Activated CD4-positive, alpha-beta T cell treated with anti-CD3 and anti-CD28 coated beads, Interleukin-2, Interleukin-6, amounts not matched to agents 100 ng/mL and 50 ng/mL, durations not matched to agents 16 hours and 8 hours (primary cell): ENCODE measurements at regions not wholly inside any gene's neighbourhood (a gene's known extent, or its start where the extent isn't known, plus 50 kb on each side); places are given as distances from the start of the nearest gene placed in this dataset.

Experiments
- DNase-seq: peaks from one replicate; pipeline ENCODE4 v3.0.0-alpha.2; 2020

DNA sequence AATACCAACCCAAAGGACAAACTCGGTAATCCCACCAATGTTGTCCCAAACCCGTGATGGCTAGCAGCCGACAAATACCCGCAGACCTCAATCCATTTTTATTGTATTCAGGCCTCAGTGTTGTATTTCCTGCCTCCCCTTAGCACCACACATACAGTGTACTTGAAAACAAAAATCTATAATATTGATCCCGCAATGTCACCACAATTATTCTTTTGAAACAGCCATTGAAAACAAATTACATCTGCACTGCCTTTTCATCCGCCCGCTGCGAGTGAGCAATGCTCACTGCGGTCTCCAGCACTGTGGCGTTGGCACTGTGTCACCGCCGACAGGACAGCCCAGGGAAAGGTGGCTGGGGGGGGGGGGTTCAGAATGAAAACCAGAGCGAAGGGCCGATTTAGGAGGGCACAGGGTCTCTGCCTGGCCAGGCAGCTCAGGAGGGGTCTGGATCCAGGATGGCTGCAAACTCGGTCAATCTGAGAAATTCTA lies 385.8 kb upstream of the ZNF507 start:
- no peak for DNase-seq

DNA sequence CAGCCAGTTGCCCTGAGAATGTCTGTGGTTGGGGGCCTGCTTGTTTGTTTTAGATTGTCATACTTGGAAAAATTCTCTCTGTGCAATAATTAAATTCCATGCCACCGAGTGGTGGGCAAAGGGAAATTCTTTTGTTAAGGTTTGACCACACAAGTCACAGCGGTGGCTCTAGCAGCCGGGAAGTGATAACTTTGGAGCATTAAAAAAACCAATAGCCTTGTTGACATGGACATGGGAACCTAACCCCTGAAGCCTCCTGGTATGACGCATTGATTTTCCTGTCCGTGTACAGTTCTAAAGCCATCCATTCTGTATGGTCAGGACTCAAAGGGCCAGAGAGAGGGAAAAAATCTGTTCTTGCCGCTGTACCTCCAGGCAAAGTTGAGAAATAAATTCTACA lies 384.9 kb upstream of the ZNF507 start:
- DNase-seq, result no peak

DNA sequence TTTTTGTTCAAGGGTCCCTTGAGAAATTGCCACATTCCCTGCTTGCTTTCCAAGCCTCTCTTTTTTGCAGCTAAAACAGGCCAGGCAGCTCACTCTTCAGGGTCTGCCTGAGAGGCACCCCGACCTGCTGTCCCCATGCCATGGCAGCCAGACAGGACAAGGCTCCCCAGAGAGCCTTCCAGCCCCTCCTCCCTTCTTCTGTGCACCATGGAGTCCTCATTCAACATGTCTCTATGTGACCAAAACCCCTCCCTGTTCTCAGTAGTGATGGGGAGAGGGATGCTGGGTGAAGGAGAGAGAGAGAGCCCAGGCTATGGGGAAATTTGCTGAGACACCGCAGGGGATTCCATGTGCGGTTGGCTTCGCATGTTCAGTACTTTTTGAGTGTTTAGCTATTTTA lies 384.2 kb upstream of the ZNF507 start:
- DNase-seq, result no peak

DNA sequence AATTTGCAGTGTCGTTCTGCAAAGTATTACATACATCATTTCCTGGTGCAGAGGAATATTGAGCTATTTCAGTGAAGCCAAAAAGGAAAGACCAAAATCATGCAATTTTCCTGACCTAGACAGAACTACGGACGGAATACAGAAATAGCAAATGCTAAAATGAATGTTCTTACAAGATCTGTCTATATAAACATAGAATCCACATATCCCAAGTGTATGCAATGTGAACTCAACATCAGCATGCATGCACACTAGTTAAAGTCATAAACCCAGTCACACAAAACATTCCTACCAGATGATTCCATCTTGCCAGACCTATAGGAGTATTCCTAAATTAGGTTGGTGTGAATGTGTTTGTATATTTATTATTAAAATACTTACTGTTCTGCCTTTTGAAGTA lies 383.7 kb upstream of the ZNF507 start:
- DNase-seq, result no peak

DNA sequence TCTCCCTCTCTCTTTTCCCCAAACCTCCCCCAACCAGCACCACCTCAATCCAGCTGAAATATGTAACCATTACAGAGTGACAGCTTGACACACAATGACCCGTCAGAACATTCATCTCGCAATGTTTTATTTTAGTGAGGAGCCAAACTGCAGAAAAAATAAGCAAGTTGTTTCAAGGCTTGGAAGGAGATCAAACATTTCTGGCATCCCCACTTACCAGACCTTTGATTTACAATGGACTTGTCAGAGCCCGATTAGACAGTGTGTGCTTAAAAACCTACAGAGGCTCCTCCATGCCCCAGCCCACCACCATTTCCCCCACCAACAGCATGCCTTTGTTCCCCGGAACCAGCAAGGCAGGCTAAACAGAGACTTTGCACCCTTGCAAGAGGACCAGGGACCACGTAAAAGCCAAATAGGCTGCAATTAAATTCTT lies 382.8 kb upstream of the ZNF507 start:
- DNase-seq, result no peak

DNA sequence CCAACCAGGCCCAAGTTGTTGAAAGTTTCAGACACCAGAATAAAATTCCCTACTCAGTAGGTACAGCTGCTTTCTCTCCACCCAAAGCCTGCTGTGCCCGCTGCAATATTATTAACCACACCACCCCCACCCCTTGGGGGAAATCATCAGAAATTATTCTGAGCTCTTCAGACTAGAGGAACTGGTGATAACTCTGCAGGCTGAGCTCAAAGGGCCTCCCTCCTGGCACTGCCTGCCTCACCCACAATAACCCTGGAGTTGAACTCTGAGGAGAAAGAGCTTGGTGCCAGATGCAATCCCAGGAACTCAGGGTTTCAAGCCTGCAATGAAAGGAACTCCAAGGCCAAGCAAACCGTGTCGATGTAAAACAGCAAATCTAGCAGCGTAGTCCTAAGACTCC lies 381.7 kb upstream of the ZNF507 start:
- no peak for DNase-seq

DNA sequence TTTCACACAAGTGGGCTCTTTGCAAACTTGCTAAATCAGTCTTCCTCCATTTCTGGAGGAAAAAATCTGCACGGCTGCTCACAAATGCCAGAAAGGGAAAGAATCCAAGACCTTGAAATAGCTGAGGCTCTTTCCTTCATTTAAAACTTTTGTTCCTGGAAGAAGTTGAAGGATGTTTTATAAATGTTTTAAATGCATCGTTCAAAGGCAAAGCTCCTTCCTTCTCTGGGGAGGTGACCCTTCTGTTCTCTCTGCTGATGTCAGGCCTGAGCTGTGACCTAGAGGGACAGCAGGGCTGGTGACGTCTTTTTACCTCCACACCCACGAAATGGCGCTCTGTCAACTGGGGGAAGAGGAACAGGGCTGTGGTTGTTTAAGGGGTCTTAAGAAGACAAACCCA lies 376.4 kb upstream of the ZNF507 start:
- DNase-seq, result no peak

DNA sequence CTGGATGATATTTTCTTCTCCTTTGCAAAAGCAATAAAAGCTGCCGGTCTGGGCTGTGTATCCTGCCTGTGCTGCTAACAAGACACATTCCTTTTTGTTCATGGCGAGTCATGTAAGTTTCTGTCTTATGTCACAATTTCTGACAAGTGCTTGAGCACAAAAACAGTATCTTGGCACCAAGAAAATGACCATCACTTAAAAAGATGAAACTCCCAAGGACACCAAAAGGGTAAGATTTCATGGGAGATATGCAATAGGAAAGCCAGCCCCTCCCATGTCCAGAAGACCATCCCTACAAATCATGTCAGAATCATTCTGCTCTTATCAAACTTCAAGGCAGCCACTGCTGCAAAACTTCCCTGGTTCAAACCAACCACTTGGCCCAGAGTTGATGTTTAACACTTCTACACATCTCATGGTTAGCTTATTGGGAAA lies 375.4 kb upstream of the ZNF507 start:
- no peak for DNase-seq

DNA sequence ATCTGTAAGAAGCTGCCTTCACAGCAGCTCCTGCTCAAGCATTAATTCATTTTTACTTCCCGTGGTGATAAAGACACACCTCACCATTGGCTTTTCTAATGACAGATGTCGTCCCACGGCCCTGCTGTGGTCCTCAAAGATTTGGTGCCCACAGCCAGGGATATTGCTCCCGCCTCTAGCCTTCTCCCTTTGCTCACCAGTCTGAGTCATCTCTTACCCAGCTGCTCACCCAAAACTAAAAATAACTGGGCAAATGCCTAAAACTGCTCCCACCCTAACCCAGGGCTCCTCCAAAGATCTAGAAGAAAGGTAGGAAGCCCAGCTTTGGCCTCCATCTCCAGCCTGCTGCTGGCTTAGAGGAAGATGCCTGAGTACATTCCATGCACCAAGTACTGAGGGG lies 371.1 kb upstream of the ZNF507 start:
- no peak for DNase-seq

DNA sequence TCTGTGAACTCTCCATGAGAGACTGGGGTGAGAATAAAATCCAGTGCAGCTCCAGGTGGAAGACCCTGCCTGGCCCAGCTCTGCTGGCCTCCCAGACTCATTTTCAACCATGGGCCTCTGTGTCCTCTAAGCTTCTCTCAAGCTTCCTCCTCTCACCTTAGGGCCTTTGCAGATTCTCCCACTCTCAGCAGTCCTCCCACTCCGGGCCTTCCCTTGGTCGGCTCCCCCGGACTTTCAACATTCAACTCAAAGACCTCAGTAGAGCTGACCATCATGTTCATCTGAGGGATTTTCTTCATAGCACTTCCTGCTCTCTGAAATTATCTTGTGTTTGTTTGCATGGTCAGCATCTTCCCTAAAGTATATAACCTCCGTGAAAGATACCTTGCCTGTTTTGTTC lies 370.5 kb upstream of the ZNF507 start:
- DNase-seq, result no peak

DNA sequence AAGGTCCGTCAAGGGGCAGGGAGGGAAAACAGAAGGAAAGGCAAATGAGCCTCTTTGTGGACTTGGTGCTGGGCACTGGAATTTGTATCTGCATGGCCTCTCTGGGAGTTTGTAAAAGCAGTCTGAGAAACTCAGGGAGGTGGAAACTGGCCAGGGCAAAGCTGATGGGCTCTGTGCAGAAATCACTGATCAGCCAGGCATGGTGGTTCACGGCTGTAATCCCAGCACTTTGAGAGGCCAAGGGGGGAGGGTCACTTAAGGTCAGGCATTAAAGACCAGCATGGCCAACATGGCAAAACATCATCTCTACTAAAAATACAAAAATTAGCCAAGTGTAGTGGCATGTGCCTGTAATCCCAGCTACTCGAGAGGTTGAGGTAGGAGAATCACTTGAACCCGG lies 369.9 kb upstream of the ZNF507 start:
- DNase-seq, result no peak

DNA sequence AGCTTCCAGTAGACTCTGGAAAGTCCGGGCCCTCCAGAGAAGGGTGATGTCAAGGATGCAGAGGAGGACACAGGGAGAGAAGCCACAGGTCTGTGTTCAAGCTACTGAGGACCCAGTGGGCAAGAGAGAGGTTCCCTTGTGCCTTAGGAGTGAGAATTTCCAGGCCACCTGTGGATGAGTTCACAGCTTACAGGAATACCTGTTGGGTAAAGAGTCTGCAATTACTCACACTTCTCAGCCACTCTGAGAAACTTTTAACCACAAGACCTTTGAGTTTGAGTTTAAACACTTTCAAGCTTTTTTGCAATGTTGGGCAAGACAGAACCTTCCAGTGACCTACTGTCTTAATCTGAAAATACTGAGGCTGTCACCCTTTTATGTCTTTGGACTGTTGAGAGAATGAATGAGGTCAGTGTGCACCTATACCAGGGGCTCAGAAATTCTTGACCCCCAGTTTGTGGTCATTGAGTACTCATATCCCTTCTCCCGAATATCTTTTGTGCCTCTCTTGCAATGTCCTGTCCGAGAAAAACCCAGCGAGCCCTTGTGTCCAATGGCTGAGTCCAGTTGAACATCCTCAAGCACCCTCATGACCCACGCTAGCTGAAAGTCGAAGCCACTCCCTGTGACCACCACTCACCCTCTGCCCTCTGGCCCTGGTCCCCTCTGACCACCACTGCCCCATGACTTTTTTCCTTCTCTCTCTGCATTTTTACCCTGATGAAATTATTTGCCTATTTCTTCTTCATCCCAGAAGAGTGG lies 368.5 kb upstream of the ZNF507 start:
- DNase-seq, result no peak

DNA sequence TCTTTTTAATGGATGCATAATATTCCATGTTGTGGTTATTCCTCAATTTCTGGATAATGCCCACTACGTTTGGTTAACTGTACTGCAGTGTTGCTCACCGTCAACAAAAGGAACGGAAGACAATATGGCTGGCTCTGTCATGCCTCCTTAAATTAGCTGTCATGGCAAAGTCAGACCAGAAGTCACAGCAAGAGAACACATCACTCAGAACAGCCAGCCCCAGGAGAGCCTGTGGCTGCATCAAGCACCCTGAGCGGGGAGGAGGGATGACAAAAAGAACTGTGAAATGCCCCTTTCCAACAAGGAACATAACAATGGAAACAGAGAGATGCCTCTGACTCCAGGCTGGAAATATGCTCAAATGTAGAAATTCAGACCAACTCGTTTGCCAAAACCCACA lies 366.0 kb upstream of the ZNF507 start:
- no peak for DNase-seq

DNA sequence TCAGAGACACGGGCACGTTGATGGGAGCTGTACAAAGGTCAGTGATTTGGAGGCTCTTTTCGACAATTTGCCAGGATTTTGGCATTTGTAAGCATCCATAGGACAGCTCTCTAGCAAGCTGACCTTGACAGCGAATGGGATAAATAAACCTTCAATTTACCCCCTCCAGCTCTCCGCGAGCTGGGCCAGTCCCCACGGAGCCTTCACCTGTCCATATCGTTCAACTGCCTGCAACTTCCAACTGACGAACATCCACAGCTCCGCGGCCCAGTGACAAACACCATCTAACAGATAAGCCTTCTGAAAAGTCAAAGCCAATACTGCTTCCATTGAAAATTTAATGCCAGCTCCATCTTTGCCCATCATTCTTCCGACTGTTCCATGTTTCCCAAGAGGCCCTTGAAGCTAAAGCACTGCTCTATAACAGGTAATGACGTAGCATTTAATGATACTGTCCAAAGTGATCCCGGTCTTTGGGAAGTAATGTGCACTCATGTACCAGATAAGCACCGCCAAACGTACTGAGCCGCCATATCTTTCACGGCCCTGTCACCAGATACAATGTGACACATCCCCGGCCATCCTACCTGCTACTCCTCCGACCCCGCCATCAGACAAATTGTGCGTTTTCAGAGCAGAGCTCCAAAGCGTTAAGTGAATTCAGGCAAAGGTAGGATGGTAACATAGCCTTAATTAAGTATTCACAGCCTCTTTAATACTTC lies 365.3 kb upstream of the ZNF507 start:
- DNase-seq, result no peak

DNA sequence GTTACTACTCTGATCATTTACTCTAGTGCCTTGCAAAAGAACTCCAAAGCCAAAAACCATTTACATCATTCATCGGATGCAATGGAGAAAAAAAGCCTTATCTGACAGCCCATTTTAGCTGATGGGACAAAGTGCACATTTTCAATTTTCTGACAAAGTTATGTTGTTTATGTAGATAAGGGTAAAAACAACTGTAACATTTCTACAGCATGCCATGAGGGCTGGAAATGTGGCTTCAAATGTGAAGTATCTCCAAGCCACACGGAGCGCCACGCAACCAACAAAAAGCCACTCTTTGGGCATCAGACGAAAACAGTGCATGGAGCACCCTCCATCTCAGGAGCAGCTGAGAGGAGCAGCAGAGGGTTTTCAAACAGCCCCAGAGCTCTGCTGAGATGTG lies 364.6 kb upstream of the ZNF507 start:
- DNase-seq, result no peak

DNA sequence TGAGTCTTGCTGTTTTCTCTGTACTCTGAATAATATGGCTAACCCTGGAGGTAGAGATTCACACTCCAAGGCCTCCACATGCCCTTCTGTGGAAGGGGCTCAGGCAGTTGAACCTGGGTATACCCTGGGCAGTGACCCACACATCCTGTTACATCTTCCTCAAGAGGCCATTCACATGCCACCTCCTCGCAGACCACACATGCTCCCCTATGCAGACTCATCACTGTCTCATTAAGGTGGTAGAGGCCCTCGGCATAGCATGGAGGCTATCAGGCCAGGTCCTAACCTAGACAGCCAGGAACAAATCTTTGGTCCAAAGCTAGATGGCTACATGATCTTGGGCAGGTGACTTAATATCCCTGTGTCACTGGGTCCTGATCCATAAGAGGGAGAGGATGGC lies 363.9 kb upstream of the ZNF507 start:
- no peak for DNase-seq

DNA sequence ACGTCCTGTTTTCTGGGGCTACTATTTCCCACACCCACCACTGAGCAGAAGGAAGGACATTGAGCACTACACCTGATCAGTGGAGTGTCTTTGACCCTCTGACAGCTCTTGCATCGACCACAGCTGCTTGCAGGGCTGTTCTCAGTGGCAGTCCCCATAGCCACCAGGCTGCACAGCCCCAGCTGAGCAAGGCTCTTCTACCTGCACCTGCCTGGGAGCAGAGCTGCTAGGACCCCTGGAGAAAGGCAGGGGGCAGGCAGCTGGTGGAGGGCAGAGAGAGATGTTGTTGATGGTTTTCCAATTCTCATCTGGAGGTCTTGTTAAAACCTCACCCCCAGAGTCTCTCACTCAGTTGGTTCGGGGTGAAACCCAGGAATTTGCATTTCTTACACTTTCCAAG lies 361.8 kb upstream of the ZNF507 start:
- DNase-seq, result no peak

DNA sequence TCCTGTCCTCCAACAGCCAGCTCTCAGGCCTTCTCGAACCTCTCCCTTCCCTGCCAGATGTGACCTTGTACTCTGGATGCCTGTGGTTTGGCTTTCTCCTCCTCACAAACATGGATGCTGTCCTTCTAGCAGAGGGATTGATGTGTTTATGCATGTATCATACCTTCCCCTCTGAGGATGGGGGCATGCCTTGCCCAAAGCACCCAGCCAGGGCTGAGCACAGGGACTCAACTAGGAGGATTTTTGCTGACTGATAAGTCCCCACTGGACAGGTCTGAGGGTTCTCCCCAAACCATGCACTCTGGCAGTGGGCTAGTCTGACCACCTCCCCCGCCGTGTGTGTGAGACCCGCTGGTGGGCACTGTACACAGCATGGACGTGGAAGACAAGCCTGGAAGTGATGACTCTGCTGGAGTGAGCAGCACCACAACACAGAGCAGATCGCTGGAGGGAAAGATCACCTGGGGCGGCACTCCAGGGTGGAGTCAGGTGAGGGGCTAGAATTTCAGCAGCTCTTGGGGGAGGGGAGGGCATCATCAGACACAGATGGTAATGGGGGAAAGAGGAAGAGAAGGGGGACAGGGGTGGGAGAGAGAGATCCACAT lies 360.3 kb upstream of the ZNF507 start:
- no peak for DNase-seq

DNA sequence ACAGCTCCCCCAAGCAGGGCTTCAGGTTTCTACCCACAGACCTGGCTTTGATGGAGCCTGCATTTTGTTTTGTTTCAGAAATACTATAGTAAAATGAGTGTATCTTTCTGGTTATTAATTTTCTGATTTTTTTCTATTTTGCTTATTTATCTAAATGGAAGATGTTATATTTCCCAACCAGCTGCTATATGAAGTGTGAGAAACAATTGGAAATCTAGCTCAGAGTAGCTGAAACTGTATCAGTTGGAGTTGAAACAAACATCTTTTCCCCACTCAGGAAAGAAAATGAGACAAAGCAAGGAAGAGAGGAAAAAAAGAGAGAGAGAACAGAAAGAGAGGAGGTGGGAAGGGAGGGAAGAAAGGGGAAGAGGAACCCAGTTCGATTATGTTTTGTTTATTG lies 358.5 kb upstream of the ZNF507 start:
- no peak for DNase-seq

DNA sequence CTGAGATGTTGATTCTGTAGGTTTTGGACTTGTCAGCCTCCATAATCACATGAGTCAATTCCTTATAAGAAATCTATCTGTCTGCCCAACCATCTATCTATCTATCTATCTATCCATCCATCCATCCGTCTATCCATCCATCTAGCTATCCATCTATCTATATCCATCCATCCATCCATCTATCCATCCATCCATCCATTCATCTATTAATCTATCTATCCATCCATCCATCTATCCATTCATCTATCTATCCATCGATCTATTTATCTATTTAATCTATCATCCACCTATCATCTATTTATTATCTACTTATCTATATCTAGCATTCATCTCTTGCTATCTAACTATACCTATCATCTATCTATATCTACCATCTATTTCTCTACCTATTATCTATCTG lies 357.2 kb upstream of the ZNF507 start:
- no peak for DNase-seq

DNA sequence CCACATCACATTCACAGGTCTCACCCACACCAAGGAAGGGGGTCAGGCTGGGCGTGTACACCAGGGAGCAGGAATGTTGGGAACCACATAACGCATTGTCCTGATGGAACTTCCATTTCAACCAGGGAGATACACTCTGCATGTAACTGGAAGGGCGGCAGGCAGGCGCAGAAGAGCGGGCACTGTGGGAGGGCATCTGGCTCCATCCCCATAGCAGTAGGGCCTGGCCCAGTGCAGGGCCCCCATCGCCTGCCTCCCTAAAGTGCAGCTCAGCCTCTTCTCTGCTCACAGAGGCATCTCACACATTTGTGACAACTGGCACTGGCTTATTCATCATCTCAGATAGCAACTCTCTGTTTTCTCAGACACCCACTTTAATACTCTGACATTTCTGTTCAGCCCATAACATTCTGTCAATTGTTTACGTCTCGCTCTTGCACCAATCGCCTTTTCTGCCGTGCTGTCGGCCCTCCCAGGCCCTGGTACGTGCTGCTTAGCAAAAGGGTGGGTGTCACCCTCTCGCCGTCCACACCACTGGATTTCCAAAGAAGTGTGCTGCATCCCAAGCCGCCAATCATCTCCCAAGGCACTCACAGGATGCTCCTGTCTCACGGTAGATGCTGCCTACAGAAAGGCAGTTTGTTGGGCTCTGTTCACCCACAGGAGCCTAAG lies 353.3 kb upstream of the ZNF507 start:
- no peak for DNase-seq

DNA sequence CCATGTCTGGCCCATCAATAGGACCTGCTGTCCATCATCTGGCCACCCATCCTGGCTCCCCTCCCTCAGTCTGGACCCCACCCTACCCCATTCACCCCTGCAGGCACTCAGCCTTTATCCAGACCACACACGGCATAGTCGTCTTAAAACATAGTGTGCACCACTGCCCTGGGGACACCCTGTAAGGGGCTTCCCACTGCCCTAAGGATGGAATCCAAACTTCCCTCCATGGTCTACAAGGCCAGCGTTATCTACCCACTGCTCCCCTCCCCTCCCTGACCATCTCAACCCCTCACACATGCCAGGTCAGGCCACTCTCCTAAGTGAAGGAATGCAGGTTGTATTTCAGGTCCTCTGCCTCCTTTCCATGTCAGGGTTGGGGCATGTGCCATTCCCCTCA lies 352.7 kb upstream of the ZNF507 start:
- no peak for DNase-seq

DNA sequence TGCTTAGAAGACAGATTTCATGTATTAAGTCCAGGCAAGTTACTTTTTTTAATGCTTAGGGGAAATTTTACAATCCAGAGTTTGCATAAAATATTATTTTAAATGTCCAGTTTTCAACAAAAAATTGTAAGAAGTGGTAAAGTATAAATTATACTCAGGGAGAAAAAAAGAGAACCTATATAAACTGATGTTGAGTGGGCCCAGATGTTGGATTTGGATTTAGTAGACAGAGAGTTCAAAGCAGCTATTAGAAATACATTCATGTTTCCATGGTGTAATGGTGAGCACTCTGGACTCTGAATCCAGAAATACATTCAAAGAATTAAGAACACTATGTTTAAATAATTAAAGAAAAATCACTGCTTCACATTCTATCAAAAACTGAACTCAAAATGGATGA lies 349.9 kb upstream of the ZNF507 start:
- no peak for DNase-seq

DNA sequence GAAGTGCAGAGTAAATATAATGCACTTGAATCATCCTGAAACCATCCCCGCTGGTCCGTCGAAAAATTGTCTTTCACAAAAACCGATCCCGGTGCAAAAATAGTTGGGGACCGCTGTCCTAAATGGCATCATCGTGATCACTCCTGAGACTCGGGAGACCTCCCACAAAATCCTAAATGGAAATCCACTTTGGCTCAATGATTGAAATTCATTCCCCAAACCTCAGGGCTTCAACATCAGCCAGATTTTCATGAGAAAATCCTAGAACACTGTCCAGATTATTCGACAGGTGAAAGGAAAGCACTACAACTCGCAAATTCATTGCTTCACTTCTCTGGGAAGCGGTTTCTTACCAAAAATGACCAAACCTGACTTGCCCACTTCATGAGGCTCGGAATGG lies 335.3 kb upstream of the ZNF507 start:
- DNase-seq, result no peak
